NCI-H2171 (cell line): ENCODE measurements at regions not wholly inside any gene's neighbourhood (a gene's known extent, or its start where the extent isn't known, plus 50 kb on each side); places are given as distances from the start of the nearest gene placed in this dataset.

Experiments
- DNase-seq: peaks from one replicate; lab custom pipeline; 2025; lab: John Stamatoyannopoulos, UW

DNA sequence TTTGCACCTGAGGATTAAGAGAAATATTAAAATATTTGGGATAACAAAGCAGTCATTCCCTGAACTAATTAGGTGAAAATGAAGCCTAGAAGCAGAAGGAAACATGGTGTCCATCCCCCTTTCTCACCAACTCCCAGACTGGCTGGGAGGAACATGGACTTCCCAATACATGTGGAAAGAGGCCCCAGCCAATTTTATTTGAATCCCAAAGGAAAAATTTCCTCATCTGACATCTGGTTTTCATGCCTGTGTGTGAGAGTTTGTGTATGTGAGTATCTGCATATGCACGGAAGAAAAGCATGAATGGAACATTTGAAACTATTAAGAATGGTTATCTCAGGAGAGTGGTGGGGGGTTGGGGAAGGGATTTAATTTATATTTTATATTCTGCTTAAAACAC lies 84.3 kb downstream of the COPS8 start:
- DNase-seq = no peak

DNA sequence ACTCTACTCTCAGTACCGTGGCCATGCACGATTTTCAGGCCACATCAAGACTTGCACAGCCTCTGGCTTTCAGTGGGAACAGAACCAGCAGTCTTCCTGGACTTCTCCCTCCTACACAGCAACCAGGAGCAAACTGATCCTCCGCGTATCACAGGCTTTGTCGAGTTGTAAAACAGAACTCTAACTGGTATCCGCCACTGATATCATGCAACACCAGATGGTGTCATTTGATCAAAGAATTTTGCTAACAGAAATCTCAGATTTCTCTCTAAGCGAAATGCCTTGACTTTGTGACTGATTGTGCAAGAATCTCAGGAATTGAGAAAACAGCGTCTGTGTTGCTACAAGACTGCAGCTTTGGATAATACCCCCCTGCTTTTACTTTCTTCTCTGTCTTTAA lies 85.7 kb downstream of the COPS8 start:
- no peak for DNase-seq

GRCh38 chr2:237171881-237172280 lies 86.2 kb downstream of the COPS8 start:
- DNase-seq = no peak

DNA sequence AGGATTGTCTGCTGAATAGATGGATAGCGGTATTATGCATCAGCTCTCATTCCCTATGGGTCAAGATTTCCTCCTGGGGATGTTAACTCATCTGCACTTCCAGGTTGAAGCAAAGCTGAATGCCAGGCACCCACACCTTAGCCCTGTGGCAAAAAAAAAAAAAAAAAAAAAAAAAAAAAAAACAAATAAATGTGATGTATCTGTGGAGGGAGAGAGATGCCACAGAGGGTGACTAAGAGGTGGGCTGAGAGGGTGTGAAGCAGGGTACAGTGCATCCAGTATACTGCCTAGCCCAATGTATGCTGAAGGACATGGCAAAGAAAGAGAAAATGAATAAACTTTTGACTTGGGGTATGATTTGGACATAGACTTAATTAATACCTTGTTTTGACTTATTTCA lies 91.4 kb downstream of the COPS8 start:
- DNase-seq = no peak

GRCh38 chr2:237177986-237178385 lies 92.3 kb downstream of the COPS8 start:
- DNase-seq = no peak

- no peak for DNase-seq
These were observed 92.7 kb downstream of the COPS8 start for GRCh38 chr2:237178396-237178795.

DNA sequence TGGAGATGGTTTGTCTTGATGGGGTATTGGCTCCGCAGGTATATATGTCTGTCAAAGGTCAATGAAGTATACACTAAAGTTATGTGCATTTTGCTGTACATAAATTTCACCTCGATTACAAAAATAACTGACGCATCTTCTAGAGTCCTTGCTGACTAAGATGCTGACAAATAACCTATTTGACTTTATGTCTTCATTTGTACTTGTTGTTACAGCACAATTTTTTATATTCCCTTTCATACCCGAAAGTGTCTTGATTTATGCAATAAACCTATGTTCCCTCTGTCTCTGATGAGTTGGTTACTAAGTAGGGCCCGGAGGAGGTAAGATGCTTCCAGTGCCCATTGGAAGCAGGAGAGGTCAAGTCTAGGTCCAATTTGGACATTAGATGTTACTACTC lies 93.5 kb downstream of the COPS8 start:
- DNase-seq = no peak

GRCh38 chr2:237180187-237180586 lies 94.5 kb downstream of the COPS8 start:
- DNase-seq = no peak

DNA sequence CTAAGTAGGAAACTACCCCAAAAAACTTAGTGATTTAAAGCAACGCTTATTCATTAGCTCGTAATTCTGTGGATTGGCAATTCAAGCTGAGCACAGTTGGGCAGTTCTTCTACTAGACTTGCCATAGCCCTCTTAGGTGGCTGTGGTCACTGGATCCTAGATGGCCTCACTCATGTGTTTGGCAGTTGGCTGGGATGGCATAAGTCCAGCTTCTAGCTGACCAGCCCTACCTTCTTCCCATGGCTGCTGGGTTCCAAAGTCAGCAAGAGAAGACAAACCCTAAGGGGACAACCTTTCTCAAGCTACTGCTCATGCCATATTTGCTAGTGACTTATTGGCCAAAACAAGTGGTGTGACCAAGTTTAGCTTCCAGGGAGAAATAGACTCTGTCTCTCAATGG lies 95.3 kb downstream of the COPS8 start:
- no peak for DNase-seq

GRCh38 chr2:237181844-237182243 lies 96.2 kb downstream of the COPS8 start:
- DNase-seq = no peak

DNA sequence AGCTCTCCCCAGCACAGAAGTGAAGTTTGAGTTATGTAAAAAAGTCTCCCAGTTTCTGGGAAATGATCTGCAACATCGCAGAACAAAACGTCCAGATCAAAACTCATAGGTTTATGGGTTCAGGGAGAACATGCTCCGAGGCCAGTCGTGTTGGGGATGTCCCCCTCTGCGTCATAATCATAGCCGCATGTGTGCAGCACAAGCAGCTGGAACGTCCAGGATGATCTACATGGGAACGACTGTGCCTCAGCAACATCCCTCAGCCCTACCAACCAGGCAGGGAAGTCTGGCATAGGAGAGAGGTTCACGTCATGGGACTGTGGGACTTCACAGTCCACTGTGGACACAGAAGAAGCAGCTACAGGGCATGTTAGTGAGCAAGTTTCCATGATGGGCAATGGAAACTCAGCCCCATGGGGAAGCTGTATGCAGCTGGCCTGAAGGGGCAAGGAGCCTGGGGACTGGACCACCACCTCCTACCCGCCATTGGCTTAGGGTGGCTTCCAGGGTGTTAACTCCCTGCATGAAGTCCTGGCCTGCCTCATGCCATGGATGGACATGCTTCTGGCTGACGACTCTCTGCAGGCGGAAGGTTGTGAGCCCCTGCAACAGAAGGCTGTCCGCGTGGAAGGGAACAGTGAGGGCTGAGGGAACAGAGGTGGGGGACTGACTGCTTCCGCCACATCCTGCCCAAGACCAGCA lies 96.9 kb downstream of the COPS8 start:
- no peak for DNase-seq

DNA sequence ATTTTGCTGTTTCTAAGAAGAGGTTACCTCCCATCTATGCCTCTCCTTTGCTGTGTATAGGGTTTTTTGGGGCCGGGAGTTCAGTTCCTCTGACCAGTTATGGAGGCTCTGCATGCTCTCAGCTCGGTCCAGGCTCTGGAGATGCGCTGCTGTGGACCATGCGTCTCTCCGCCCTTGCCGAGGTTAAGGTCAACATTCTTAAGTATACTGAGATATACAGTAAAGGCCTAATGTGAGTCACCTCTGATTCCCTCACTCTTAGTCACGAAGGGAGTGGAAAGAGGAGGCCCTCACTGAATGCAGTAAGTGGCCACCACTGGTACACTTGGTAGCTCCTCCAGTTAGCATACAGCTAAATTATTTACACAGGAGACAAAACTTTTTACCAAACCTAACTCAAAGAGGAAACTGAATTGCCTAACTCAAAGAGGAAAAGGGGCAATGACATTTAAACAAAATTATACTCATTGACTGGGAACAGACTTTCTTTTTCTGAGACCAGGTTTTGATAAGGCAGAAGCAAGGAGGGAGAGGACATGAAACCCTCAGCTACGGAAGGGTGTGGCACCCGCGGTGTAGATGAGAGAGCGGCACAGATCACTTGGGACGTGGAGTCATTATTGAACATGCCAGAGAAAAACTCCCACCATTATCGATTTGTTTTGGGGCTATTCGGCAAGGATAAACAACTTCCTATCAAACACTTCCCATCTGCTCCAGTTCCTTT lies 98.7 kb downstream of the COPS8 start:
- no peak for DNase-seq

- DNase-seq = no peak
These were observed 99.3 kb downstream of the COPS8 start for GRCh38 chr2:237184919-237185552.

DNA sequence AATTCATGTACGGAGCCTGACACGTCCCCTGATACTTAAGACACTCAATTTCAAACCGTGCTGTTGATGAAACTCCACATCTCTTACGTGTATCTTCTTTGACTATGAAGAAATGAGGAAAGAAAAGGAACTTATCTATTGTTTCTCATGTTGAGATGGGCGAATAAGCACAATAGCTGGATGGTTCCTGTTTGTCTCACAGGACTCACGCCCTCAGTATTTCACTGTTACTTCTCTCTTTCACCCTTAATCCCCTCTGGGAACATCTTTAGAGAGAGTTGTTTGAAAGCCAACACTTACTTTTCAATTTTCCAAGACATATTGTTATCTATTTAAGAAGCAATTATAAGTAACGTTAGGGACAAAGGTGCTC lies 99.8 kb downstream of the COPS8 start:
- no peak for DNase-seq

- DNase-seq = no peak
These were observed 104.1 kb downstream of the COPS8 start for GRCh38 chr2:237189799-237190198.

DNA sequence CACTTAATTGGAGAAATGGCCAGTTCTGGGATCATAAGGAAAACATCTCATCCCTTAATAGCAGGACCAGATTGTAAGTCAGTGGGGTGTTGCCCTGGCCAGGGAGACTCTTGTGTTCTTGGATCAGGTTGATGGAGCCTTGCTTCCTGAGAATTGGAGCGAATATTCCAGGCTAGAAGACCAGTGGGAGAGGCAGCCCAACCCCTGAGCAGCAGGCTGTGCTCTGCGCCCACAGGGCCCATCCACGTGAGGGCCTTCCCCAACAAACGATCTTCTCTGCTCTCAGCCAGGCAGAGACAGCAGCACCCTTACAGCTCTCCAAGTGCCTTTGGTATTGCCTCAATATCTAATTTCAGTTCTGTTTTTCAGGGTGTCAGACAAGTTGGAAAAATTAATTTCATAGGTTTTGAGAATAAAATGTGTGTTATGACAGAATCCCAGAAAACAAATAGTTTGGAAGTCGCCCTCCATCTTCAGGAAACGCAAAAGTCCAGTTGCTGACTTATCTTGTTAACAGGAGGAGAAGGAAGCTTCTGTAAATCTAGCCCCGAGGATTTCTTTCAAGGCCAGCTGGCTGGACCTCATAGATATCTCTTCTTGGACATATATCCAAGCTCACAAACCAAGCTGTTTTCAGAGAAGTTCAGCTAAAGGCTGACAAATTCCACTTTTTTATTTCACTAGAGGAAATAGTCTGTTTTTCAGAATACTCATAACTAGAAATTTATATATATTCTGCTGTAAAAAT lies 105.5 kb downstream of the COPS8 start:
- DNase-seq = no peak

DNA sequence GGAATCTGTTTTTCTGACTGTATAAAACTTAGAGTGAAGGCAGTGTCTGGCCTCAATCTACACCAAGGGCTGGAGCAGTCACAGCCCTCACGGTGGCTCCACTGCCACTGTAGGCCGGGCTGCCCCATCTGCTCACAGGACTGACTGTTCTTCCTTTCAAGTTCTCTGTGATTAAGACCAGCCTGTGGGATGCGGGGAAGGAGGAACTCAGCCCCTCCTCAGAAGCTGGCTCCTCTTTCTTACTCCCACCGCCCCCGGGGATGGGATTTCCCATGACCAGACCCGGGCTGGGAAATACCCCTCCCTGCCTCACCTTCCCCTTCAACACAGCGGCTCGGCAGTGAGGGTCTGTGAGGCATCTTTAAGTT lies 106.0 kb downstream of the COPS8 start:
- no peak for DNase-seq

- no peak for DNase-seq
These were observed 107.2 kb downstream of the COPS8 start for GRCh38 chr2:237192881-237193280.

- no peak for DNase-seq
These were observed 107.7 kb downstream of the COPS8 start for GRCh38 chr2:237193436-237193835.

DNA sequence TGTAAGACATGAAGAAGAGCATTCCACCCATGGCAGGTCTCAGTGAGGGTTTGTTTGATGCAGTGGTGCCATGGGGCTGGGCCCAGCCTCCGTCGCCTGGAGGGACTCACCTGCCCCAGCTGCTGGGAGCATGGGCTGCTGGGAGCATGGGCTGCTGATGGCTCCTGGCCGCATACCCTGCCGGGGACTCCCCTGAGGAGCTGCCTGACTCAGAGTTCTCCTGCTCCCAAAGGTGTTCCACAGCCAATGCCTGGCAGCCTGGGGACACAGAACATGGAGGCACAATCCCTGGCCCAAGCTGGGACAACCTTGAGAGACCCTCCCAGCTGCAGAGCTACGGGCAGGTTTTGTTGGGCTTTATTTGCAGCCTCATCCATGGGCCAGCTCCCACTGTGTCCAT lies 108.4 kb downstream of the COPS8 start:
- DNase-seq = no peak

DNA sequence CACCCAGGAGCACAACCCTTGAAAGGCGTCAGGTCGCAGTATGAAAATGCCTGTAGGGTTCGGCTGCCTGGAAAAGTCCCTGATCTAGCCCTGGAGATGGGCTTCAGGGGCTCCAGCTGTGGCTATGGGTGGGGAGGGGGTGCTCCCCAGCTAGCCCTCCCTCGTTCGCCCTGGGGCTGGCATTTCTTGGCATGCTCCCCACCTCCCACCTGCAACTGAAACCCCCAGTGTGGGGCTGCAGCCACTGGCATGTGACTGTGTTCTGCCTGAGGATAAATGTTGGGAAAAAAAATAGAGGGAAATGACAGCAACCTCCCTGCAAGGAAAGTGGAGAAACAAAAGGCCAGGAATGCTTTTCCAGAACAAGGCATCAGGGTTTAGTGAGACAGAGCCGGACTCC lies 109.2 kb downstream of the COPS8 start:
- DNase-seq = no peak

DNA sequence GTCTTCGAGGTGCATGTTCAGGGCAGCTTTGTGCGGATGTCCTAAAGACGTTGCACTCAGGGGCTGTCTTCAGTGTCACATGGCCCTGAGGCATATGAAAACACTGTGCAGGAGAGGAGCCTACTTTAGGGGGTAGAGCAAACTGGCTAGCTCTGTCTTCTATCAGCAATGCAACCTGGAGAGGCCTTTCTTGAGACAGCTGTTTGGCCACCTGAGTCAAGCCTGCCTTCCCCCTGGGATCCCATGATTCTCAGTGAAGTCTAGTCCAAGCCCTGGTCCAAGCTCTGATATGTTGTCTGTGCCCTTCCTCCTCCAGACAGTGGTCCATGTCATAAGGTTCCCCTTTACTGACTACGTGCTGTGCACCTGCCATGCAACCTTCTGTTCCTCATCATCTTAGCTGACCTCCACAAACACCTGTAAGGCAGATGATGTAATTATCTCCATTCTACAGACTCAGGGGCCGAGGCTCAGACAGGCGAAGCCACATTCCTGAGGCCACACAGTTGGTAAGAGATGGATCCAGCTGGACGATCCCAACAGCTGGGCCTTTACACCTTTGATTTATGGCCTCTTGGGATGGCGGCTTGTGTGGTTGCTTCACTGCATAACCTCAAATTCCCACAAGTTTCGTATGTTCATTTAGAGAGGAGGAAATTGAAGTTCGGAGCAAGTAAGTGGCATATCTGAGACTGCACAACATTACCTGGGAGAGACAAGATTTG lies 109.9 kb downstream of the COPS8 start:
- DNase-seq = no peak
